ENCODE measurements at regions not wholly inside any gene's neighbourhood (a gene's known extent, or its start where the extent isn't known, plus 50 kb on each side); places are given as distances from the start of the nearest gene placed in this dataset.

DNA sequence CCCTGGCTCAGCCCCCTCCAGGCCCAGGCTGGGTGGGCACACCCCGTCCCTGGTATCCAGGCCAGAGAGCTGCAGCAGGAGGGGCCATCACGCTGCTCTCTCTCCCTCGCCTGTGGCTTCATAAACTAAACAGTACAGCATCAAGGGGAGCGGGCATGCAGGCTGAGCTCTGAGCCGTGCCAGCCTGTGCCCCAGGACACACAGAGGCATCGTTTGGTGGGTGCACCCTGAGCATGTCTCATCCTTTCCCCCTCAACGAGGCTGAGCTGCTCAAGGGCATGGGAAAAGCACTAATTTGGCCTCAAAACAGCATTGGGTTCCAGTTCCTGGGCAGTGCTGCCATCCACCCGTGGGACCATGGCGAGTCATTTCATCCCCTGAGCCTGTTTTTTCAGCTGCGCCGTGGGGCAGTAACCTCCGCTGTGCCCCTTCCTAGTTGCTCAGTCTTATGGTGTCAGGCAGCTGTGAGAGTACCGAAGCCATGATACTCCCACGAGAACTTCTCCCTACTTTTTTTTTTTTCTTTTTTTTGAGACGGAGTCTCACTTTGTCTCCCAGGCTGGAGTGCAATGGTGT is 79.6 kb downstream of the CPN2 start:
- no peak for TF ChIP-seq POLR2A (IDR thresholded peaks at IDR 0.05; ENCODE audit: low read depth, low read length)
- no peak for TF ChIP-seq POLR2AphosphoS5 (IDR thresholded peaks at IDR 0.05; ENCODE audit: low read depth, low read length)
